Hepatocyte (in vitro differentiated cells): ENCODE measurements at regions not wholly inside any gene's neighbourhood (a gene's known extent, or its start where the extent isn't known, plus 50 kb on each side); places are given as distances from the start of the nearest gene placed in this dataset.
A peak's percentile ranks its signal among the peaks of the same experiment; 100 is the strongest.

ENCODE experiments used
- DNase-seq: peaks from one replicate; pipeline ENCODE4 v3.0.0-alpha.2; 2016; ENCODE audit warnings: low spot score
- H2AFZ ChIP-seq: fragments of 200-600 bp; sonication (generic); 2 replicates; pipeline ENCODE4 v1.6.0; 2016; ENCODE audit warnings: antibody characterized with exemption, mild to moderate bottlenecking
- H3K27ac ChIP-seq: fragments of 200-600 bp; sonication (generic); 2 replicates; pipeline ENCODE4 v1.5.1; 2016; ENCODE audit warnings: mild to moderate bottlenecking
- H3K27me3 ChIP-seq: fragments of 200-600 bp; sonication (generic); 2 replicates; pipeline ENCODE4 v1.6.1; 2016
- H3K36me3 ChIP-seq: fragments of 200-600 bp; sonication (generic); replicated peaks from 2 replicates; pipeline ENCODE4 v1.5.1; 2016; ENCODE audit warnings: low read depth; ENCODE audit not compliant: insufficient read depth
- H3K4me1 ChIP-seq: fragments of 200-600 bp; sonication (generic); 2 replicates; pipeline ENCODE4 v1.5.1; 2016; ENCODE audit warnings: mild to moderate bottlenecking, moderate library complexity; ENCODE audit not compliant: insufficient read depth
- H3K4me2 ChIP-seq: fragments of 200-600 bp; sonication (generic); 2 replicates; pipeline ENCODE4 v1.6.0; 2016
- H3K4me3 ChIP-seq: fragments of 200-600 bp; sonication (generic); 2 replicates; pipeline ENCODE4 v1.5.1; 2016; ENCODE audit warnings: mild to moderate bottlenecking
- H3K79me2 ChIP-seq: fragments of 200-600 bp; sonication (generic); 2 replicates; pipeline ENCODE4 v1.6.0; 2017; ENCODE audit warnings: mild to moderate bottlenecking
- H3K9me2 ChIP-seq: fragments of 200-600 bp; sonication (generic); replicated peaks from 2 replicates; pipeline ENCODE4 v1.6.0; 2017; ENCODE audit warnings: mild to moderate bottlenecking; ENCODE audit not compliant: insufficient read depth
- H3K9me3 ChIP-seq: fragments of 200-600 bp; sonication (generic); 2 replicates; pipeline ENCODE4 v1.5.1; 2016; ENCODE audit warnings: low read depth, mild to moderate bottlenecking
- H4K20me1 ChIP-seq: fragments of 200-600 bp; sonication (generic); 2 replicates; pipeline ENCODE4 v1.6.0; 2016; ENCODE audit warnings: mild to moderate bottlenecking; ENCODE audit not compliant: insufficient read depth, poor library complexity, severe bottlenecking
- CTCF ChIP-seq: fragments of 200-600 bp; sonication (generic); IDR thresholded peaks from 2 replicates; pipeline ENCODE4 v1.5.1; 2016; ENCODE audit warnings: antibody characterized with exemption, mild to moderate bottlenecking; ENCODE audit not compliant: poor library complexity
- EZH2 ChIP-seq: fragments of 200-600 bp; sonication (generic); IDR thresholded peaks from 2 replicates; pipeline ENCODE4 v1.6.1; 2016; ENCODE audit warnings: antibody characterized with exemption, mild to moderate bottlenecking, borderline replicate concordance
- EZH2phosphoT487 ChIP-seq: fragments of 200-600 bp; sonication (generic); IDR thresholded peaks from one replicate; pipeline ENCODE4 v1.6.1; 2018; ENCODE audit warnings: antibody characterized with exemption, mild to moderate bottlenecking, low read depth, moderate library complexity; ENCODE audit not compliant: unreplicated experiment, severe bottlenecking
- WGBS: methylation state at CpG from one replicate; pipeline ENCODE4 v1.1.6; 2016; ENCODE audit warnings: low lambda C conversion rate; ENCODE audit errors: missing lambda C conversion rate; 5-methylcytosine and 5-hydroxymethylcytosine counted together

GRCh38 chr4:112808001-112808400 lies 171.1 kb downstream of the LARP7 start:
- no peak overlapping the region for H3K27ac ChIP-seq
- no peak for TF ChIP-seq CTCF
- TF ChIP-seq EZH2: no peak
- no peak for TF ChIP-seq EZH2phosphoT487
- no peaks in the 10 kb centered on the region for H3K79me2 ChIP-seq
- no peaks in the 10 kb centered on the region for H3K4me1 ChIP-seq
- no peaks in the 10 kb centered on the region for H4K20me1 ChIP-seq
- no peaks in the 10 kb centered on the region for H3K27me3 ChIP-seq
- H2AFZ ChIP-seq: no peak overlapping the region
- no peak overlapping the region for H3K4me2 ChIP-seq
- no peak overlapping the region for H3K4me3 ChIP-seq
- H3K9me3 ChIP-seq: no peaks in the 10 kb centered on the region
- WGBS: 85% methylated on average over 1 of the region's 1 CpG
- H3K9me2 ChIP-seq: no peaks in the 10 kb centered on the region
- no peaks in the 10 kb centered on the region for H3K36me3 ChIP-seq
- DNase-seq: no peak

- no peaks in the 10 kb centered on the region for H3K4me1 ChIP-seq
- H3K4me2 ChIP-seq: no peak overlapping the region
- TF ChIP-seq EZH2phosphoT487: no peak
- TF ChIP-seq CTCF: no peak
- no peak for TF ChIP-seq EZH2
- H4K20me1 ChIP-seq: no peaks in the 10 kb centered on the region
- H3K27me3 ChIP-seq: no peaks in the 10 kb centered on the region
- no peaks in the 10 kb centered on the region for H3K79me2 ChIP-seq
- H3K4me3 ChIP-seq: no peak overlapping the region
- no peaks in the 10 kb centered on the region for H3K9me3 ChIP-seq
- no peaks in the 10 kb centered on the region for H3K36me3 ChIP-seq
- no peaks in the 10 kb centered on the region for H3K9me2 ChIP-seq
- 66% methylated on average over 2 of the region's 2 CpGs for WGBS
- no peak overlapping the region for H2AFZ ChIP-seq
- no peak for DNase-seq
- H3K27ac ChIP-seq: no peak overlapping the region
Observed at GRCh38 chr4:112813790-112814189, 176.8 kb downstream of the LARP7 start.

- no peaks in the 10 kb centered on the region for H4K20me1 ChIP-seq
- H3K27ac ChIP-seq: peak overlapping the region; percentile 52
- H3K4me1 ChIP-seq: no peaks in the 10 kb centered on the region
- peak overlapping the region; percentile 23 for H3K4me3 ChIP-seq
- peak; percentile 88 for DNase-seq
- TF ChIP-seq EZH2phosphoT487: no peak
- TF ChIP-seq EZH2: no peak
- TF ChIP-seq CTCF: no peak
- H3K9me3 ChIP-seq: no peaks in the 10 kb centered on the region
- H2AFZ ChIP-seq: peak overlapping the region; percentile 54
- WGBS: 6% methylated on average over 14 of the region's 14 CpGs
- H3K4me2 ChIP-seq: peak overlapping the region; percentile 77
- no peaks in the 10 kb centered on the region for H3K9me2 ChIP-seq
- H3K27me3 ChIP-seq: no peaks in the 10 kb centered on the region
- no peaks in the 10 kb centered on the region for H3K36me3 ChIP-seq
- no peaks in the 10 kb centered on the region for H3K79me2 ChIP-seq
Observed at GRCh38 chr4:112817933-112818593, 181.1 kb downstream of the LARP7 start.
